Stimulated activated naive CD8-positive, alpha-beta T cell treated with anti-CD3 and anti-CD28 coated beads, Interleukin-15, amount 100 ng/mL, for 72 hours (primary cell): ENCODE measurements at regions not wholly inside any gene's neighbourhood (a gene's known extent, or its start where the extent isn't known, plus 50 kb on each side); places are given as distances from the start of the nearest gene placed in this dataset.

Experiments
- ATAC-seq: fragments of 150-1000 bp; cut with Tn5 transposase; 2 replicates; pipeline ENCODE4 v1.10.0; 2021; ENCODE audit warnings: mild to moderate bottlenecking, moderate library complexity
- DNase-seq, 2 donors: peaks; one replicate each; pipeline ENCODE4 v3.0.0; 2021 to 2022
- H3K27ac Mint-ChIP-seq, 2 donors: one replicate each; pipeline ENCODE4 v1.8.0; 2022; ENCODE audit warnings: mild to moderate bottlenecking in 2 of 2, mixed read lengths in 2 of 2, moderate library complexity in 2 of 2
- H3K27me3 Mint-ChIP-seq: one replicate; pipeline ENCODE4 v1.8.0; 2022; ENCODE audit warnings: mixed read lengths
- H3K4me1 Mint-ChIP-seq: one replicate; pipeline ENCODE4 v1.8.0; 2022; ENCODE audit warnings: mild to moderate bottlenecking, mixed read lengths
- H3K4me3 Mint-ChIP-seq, 2 donors: one replicate each; pipeline ENCODE4 v1.8.0; 2022; ENCODE audit warnings: mild to moderate bottlenecking in 2 of 2, mixed read lengths in 2 of 2, moderate library complexity in 1 of 2
- H3K9me3 Mint-ChIP-seq, 2 donors: one replicate each; pipeline ENCODE4 v1.8.0; 2022; ENCODE audit warnings: mixed read lengths in 2 of 2

GRCh38 chr20:24283186-24283585 lies 186.2 kb upstream of the SYNDIG1 start:
- no peak overlapping the region for H3K4me3 Mint-ChIP-seq
- H3K4me1 Mint-ChIP-seq = no peaks in the 10 kb centered on the region
- peaks cover 3 to 11% of the 10 kb centered on the region in 2 donors for H3K9me3 Mint-ChIP-seq
- H3K27ac Mint-ChIP-seq = peak overlapping the region in 1 of 2 donors; percentile 86
- H3K27me3 Mint-ChIP-seq = no peaks in the 10 kb centered on the region
- ATAC-seq = no peak
- no peak for DNase-seq

DNA sequence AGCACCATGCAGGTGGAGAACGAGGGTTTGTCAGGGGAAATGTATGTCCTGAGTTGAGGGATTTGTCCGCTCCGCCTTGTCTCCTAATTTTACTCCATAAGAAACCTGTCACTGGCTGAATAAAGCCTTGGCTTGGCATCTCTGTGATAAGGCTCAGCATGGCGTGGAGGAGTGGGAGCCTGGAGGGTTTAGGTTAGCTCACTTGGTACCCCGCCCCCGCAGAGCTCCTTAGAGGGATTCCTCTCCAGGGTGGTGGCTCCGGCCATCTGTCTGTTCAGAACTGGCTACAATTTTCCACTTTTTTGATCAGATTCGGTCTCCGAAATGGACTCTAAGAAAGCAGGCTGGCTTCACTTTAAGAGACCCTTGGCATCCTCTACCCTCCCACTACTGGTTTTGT lies 192.2 kb upstream of the SYNDIG1 start:
- Mint-ChIP-seq H3K9me3 (peaks cover 11 to 14% of the 10 kb centered on the region in 2 donors), H3K27me3 (peaks cover 15% of the 10 kb centered on the region), H3K27ac (no peak overlapping the region), H3K4me1 (no peaks in the 10 kb centered on the region), H3K4me3 (no peak overlapping the region)
- ATAC-seq (no peak), DNase-seq (no peak)

DNA sequence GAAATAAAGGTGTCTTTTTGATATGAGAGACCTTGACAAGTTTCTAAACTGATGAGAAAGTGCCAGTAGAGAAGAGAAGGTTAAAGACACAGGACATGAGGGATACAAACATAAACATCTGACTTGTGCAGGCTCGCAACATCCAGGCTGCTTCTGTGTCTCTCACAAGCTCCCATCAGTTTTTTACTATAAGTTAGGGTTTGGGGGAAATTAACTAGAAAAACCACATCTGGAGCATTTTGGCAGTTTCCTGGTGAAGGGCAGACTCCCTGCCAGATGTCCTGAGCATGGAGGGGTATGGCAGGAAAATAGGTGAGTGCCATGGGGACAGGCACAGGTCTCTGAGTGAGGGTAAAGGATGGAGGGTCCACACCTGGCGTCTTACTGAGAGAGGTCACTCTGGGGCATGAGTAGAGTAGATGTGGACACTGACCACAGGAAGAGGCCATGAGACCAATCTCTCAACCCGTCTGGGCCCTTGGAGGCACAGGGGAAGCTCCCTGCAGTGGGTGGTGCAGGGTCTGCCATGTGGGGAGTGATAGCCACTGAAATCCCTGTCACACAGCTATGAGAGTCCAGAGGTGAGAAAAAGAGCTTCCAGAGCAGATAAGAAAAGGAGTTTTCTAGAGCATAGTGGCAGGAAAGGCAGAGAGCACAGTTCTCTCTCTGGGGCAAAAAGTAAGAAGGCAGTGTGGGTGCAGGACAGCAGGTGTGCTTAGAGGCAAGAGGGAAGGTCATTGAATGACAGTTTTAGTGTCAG lies 193.3 kb upstream of the SYNDIG1 start:
- Mint-ChIP-seq H3K27me3 (peaks cover 15% of the 10 kb centered on the region), H3K4me1 (no peaks in the 10 kb centered on the region), H3K4me3 (no peak overlapping the region), H3K9me3 (peaks cover 11 to 14% of the 10 kb centered on the region in 2 donors), H3K27ac (peak overlapping the region in 1 of 2 donors; percentile 4)
- no peak for ATAC-seq
- DNase-seq = no peak

DNA sequence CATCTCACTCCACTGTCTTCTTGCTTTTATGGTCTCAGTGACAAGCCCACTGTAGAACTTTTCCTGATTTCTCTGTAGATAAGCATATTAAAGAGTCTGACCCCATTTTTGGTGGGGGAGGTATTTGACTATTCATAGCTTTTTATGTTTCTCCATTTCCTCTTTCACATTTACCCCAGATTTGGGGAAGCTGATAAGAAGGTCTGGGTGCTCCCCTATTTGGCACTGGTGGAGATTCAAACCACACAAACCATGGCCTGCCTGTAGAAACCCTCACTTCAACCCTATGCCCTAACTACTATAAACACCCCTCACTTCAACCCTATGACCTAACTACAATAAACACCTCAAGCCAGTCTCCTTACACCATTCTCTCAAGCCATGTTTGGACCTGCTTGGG lies 196.2 kb upstream of the SYNDIG1 start:
- no peaks in the 10 kb centered on the region for H3K4me1 Mint-ChIP-seq
- no peak overlapping the region for H3K27ac Mint-ChIP-seq
- no peak overlapping the region for H3K4me3 Mint-ChIP-seq
- peaks cover 15% of the 10 kb centered on the region for H3K27me3 Mint-ChIP-seq
- no peak for DNase-seq
- peaks cover 11 to 14% of the 10 kb centered on the region in 2 donors for H3K9me3 Mint-ChIP-seq
- ATAC-seq = no peak

GRCh38 chr20:24261351-24261750 lies 208.1 kb upstream of the SYNDIG1 start:
- DNase-seq (no peak), ATAC-seq (no peak)
- no peak overlapping the region for H3K4me3 Mint-ChIP-seq
- H3K27ac Mint-ChIP-seq = no peak overlapping the region
- H3K27me3 Mint-ChIP-seq = peaks cover 6% of the 10 kb centered on the region
- H3K4me1 Mint-ChIP-seq = no peaks in the 10 kb centered on the region
- H3K9me3 Mint-ChIP-seq = no peaks in the 10 kb centered on the region

- ATAC-seq = no peak
These were observed 212.3 kb upstream of the SYNDIG1 start for GRCh38 chr20:24257171-24257570.

DNA sequence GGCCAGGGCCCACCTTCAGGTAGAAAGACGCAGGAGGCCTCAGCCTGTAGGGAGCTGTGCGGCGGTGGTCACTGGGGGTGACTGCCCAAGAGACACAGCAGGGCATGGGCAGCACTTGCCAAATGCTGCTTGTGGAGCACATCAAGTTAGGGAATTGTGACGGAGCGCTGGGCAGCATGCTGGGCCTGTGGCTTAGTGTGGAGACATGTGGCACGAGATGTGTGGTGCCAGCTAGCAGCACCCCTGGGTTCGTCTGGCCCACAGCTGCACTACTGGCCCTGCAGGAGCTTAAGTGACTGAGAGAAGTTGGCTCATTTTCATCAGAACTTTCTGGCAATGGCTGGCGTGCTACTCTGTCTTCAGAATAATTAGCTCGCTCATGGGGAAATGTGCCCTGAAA lies 213.1 kb upstream of the SYNDIG1 start:
- Mint-ChIP-seq H3K4me3 (no peak overlapping the region), H3K27ac (no peak overlapping the region), H3K4me1 (no peaks in the 10 kb centered on the region), H3K9me3 (no peaks in the 10 kb centered on the region), H3K27me3 (no peaks in the 10 kb centered on the region)
- no peak for DNase-seq
- no peak for ATAC-seq

More at GRCh38 chr20:24257171-24257570, 212.3 kb upstream of the SYNDIG1 start:
- DNase-seq = no peak
- H3K9me3 Mint-ChIP-seq = no peaks in the 10 kb centered on the region
- H3K4me1 Mint-ChIP-seq = no peaks in the 10 kb centered on the region
- H3K27ac Mint-ChIP-seq = no peak overlapping the region
- peaks cover 3% of the 10 kb centered on the region for H3K27me3 Mint-ChIP-seq
- H3K4me3 Mint-ChIP-seq = no peak overlapping the region

DNA sequence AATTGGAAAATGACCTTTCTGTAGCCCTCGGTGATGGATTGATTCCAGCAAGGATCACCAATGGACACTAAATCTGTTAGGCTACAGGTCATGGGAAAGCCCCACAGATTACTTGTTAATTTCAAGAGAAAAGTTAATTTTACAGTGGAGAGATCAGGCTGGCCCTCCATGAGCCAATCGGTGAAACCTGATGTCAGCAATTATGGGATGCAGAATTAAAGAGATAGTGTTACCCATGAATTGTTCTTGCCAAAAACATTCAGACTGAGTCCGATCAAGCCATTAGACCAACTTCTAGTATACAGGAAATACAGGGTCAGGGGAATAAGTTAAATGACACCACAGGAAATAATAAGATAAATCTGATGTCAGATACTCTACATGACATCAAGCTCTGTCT lies 214.9 kb upstream of the SYNDIG1 start:
- Mint-ChIP-seq H3K27me3 (no peaks in the 10 kb centered on the region), H3K4me1 (no peaks in the 10 kb centered on the region), H3K9me3 (no peaks in the 10 kb centered on the region), H3K4me3 (no peak overlapping the region), H3K27ac (peak overlapping the region in 1 of 2 donors; percentile 15)
- ATAC-seq (no peak), DNase-seq (no peak)

- Mint-ChIP-seq H3K27ac (no peak overlapping the region), H3K4me3 (no peak overlapping the region)
These were observed 216.1 kb upstream of the SYNDIG1 start for GRCh38 chr20:24253321-24253720.

GRCh38 chr20:24245094-24245493 lies 224.3 kb upstream of the SYNDIG1 start:
- H3K4me3 Mint-ChIP-seq = no peak overlapping the region
- H3K9me3 Mint-ChIP-seq = peaks cover 0 to 10% of the 10 kb centered on the region in 2 donors
- no peak overlapping the region for H3K27ac Mint-ChIP-seq
- no peak for DNase-seq
- no peaks in the 10 kb centered on the region for H3K4me1 Mint-ChIP-seq
- H3K27me3 Mint-ChIP-seq = no peaks in the 10 kb centered on the region
- no peak for ATAC-seq

More at GRCh38 chr20:24253321-24253720, 216.1 kb upstream of the SYNDIG1 start:
- DNase-seq (no peak), ATAC-seq (no peak)
- peaks cover 0 to under 1% of the 10 kb centered on the region in 2 donors for H3K9me3 Mint-ChIP-seq
- no peaks in the 10 kb centered on the region for H3K27me3 Mint-ChIP-seq
- H3K4me1 Mint-ChIP-seq = no peaks in the 10 kb centered on the region

DNA sequence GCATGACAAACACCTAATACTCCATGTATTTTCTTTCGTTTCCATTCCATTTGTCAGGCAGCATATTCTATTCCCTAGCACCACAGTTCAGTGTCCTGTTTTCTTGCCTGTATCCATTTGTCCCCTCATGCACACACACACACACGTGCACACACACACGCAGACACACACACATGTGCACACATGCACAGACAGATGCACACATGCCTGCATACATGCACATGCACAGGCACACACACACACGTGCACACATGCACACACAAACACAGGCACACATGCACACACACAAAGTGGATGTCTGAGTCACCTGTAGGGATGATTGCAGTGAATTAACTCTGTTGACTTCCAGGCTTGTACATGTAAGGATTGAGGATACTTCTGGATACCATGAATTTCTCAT lies 226.7 kb upstream of the SYNDIG1 start:
- Mint-ChIP-seq H3K4me1 (no peaks in the 10 kb centered on the region), H3K27me3 (peaks cover 14% of the 10 kb centered on the region)

DNA sequence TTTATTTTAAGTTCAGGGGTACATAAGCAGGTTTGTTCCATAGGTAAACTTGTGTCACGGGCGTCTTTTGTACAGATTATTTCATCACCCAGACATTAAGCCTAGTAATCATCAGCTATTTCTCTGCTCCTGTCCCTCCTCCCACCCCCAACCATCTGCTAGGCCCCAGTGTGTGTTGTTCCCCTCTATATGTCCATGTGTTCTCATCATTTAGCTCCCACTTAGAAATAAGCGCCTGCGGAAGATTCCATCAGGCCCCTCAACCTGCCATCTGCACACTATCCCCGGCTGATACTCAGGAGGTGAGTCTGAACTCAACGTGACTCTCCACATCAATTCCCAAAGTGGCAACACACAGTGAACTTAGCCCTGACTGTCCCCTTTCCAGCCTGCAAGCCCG lies 228.0 kb upstream of the SYNDIG1 start:
- no peaks in the 10 kb centered on the region for H3K9me3 Mint-ChIP-seq
- ATAC-seq (no peak), DNase-seq (no peak)
- no peak overlapping the region for H3K27ac Mint-ChIP-seq
- H3K4me3 Mint-ChIP-seq = no peak overlapping the region
- peaks cover 14% of the 10 kb centered on the region for H3K27me3 Mint-ChIP-seq
- H3K4me1 Mint-ChIP-seq = no peaks in the 10 kb centered on the region

More for the DNA sequence above, 226.7 kb upstream of the SYNDIG1 start:
- Mint-ChIP-seq H3K4me3 (no peak overlapping the region), H3K9me3 (peaks cover 0 to 4% of the 10 kb centered on the region in 2 donors), H3K27ac (no peak overlapping the region)
- no peak for ATAC-seq
- DNase-seq = no peak

GRCh38 chr20:24236963-24237362 lies 232.5 kb upstream of the SYNDIG1 start:
- DNase-seq (no peak), ATAC-seq (no peak)
- Mint-ChIP-seq H3K9me3 (no peaks in the 10 kb centered on the region), H3K4me3 (no peak overlapping the region), H3K4me1 (no peaks in the 10 kb centered on the region), H3K27me3 (peaks cover 14% of the 10 kb centered on the region), H3K27ac (no peak overlapping the region)

DNA sequence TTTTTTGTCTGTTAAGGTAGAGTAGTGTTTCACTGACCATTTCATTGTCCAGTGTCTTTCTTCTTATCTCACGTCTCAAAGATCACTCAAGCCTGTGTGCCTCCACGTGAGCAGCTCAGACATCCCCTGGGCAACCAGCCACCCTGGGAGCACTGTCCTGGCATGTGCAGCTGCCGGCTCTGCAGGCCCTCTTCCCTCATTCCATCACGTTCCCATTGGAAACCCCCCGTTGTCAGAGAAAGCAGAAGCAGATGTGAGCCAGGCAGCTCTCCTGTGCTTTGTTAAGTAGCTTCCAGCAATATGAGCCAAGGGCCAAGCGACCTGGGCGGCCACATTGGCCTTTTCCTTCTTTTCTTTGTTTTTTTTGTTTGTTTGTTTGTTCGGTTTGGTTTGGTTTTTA lies 233.2 kb upstream of the SYNDIG1 start:
- H3K4me1 Mint-ChIP-seq = no peaks in the 10 kb centered on the region
- H3K9me3 Mint-ChIP-seq = no peaks in the 10 kb centered on the region
- ATAC-seq (no peak), DNase-seq (no peak)
- no peak overlapping the region for H3K27ac Mint-ChIP-seq
- peaks cover 14% of the 10 kb centered on the region for H3K27me3 Mint-ChIP-seq
- H3K4me3 Mint-ChIP-seq = no peak overlapping the region

DNA sequence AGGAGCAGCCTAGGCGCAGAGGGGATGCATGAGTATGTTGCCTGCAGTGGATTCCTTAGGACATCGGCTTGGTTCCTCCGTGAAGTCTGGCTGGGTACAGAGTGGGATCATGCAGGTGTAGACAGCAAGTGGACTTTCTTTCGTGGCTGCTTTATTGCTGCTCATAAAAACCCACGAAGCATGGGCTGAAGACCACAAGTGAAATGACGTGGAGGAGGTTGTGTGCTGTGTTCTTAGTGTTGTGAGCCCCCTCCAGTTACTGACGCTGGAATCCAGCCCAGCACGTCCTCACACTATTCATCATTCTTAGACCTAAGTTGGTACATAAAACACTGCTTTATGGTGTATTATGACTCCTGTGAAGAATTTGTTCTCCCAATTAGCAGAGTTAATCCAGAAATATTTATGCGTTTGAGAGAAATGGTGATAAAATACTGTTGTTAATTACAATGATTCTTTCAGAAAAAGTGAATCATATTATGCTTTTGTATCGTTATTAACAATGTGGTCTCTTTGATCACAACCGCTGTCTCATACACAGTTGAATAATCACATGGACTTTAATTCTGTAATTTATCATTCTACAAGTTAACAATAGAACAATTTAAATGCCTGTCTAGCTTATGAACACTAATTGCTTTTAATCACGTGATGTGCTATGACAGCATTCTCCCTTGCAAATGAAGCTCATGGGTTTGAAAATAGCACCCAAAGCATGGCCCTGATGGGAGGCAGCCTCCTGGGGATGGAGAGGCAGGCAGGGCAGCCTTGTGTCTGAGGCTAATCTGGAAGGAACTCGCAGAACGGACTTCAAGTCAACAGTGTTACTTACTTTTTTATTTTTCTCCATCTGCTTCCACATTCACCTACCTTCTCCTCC lies 233.9 kb upstream of the SYNDIG1 start:
- Mint-ChIP-seq H3K27ac (peak overlapping the region in 1 of 2 donors; percentile 33), H3K4me3 (no peak overlapping the region), H3K27me3 (peaks cover 14% of the 10 kb centered on the region), H3K9me3 (no peaks in the 10 kb centered on the region), H3K4me1 (no peaks in the 10 kb centered on the region)
- DNase-seq (no peak), ATAC-seq (no peak)

- Mint-ChIP-seq H3K9me3 (no peaks in the 10 kb centered on the region), H3K4me3 (no peak overlapping the region), H3K27me3 (peaks cover 9% of the 10 kb centered on the region), H3K27ac (no peak overlapping the region), H3K4me1 (no peaks in the 10 kb centered on the region)
- DNase-seq (no peak), ATAC-seq (no peak)
These were observed 239.0 kb upstream of the GGTLC1 start for GRCh38 chr20:24227600-24227999.
